ENCODE measurements at regions not wholly inside any gene's neighbourhood (a gene's known extent, or its start where the extent isn't known, plus 50 kb on each side); places are given as distances from the start of the nearest gene placed in this dataset.

GRCh38 chr9:88831713-88832407 lies 159.4 kb upstream of the S1PR3 start:
- TF ChIP-seq, protein P1, sequence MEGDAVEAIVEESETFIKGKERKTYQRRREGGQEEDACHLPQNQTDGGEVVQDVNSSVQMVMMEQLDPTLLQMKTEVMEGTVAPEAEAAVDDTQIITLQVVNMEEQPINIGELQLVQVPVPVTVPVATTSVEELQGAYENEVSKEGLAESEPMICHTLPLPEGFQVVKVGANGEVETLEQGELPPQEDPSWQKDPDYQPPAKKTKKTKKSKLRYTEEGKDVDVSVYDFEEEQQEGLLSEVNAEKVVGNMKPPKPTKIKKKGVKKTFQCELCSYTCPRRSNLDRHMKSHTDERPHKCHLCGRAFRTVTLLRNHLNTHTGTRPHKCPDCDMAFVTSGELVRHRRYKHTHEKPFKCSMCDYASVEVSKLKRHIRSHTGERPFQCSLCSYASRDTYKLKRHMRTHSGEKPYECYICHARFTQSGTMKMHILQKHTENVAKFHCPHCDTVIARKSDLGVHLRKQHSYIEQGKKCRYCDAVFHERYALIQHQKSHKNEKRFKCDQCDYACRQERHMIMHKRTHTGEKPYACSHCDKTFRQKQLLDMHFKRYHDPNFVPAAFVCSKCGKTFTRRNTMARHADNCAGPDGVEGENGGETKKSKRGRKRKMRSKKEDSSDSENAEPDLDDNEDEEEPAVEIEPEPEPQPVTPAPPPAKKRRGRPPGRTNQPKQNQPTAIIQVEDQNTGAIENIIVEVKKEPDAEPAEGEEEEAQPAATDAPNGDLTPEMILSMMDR (IDR thresholded peaks at IDR 0.05) = no peak
- no peak for TF ChIP-seq EZH2 (IDR thresholded peaks at IDR 0.05; ENCODE audit: borderline replicate concordance, insufficient read depth, low read depth, low read length, poor library complexity, severe bottlenecking)

Data from B cell (primary cell).